GM18868 (cell line): ENCODE measurements at regions not wholly inside any gene's neighbourhood (a gene's known extent, or its start where the extent isn't known, plus 50 kb on each side); places are given as distances from the start of the nearest gene placed in this dataset.
"Not testable (repeated sequence)": the region's sequence is repeated elsewhere in the genome, so short reads cannot be mapped to it uniquely, and the experiment has no call there.

Experiments
- ATAC-seq: cut with Tn5 transposase; IDR thresholded peaks from one replicate; pipeline ENCODE4 v1.9.1; 2021; ENCODE audit warnings: mild to moderate bottlenecking, moderate library complexity; ENCODE audit not compliant: unreplicated experiment

DNA sequence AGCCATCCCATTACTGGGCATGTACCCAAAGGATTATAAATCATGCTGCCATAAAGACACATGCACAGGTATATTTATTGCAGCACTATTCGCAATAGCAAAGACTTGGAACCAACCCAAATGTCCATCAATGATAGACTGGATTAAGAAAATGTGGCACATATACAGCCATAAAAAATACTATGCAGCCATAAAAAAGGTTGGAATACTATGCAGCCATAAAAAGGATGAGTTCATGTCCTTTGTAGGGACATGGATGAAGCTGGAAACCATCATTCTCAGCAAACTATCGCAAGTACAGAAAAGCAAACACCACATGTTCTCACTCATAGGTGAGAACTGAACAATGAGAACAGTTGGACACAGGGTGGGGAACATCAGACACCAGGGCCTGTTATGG lies 151.5 kb downstream of the PLK2 start:
- ATAC-seq: not testable (repeated sequence)

DNA sequence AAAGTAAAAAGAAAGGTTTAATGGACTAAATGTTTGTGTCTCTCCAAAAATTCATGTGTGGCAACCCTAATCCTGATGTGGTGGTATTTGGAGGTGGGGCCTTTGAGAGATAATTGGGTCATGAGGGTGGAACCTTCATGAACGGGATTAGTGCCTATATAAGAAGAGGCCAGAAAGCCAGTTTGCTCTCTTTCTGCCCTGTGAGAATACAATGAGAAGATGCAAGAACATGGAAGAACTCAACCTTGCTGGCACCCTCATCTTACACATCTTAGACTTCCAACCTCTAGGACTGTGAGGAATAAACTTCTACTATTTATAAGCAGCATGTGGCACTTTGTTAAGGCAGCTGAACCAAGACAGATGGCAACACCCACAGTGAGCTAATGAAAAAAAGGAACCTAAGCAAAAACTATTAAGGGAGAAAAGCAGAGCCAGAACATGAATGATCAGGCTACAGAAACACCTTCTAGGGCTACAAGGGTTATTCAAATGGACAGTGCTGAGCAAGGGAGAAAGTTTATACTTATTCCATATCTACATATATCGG lies 159.5 kb downstream of the PLK2 start:
- no peak for ATAC-seq

GRCh38 chr5:58299256-58299655 lies 160.6 kb downstream of the PLK2 start:
- ATAC-seq: no peak

DNA sequence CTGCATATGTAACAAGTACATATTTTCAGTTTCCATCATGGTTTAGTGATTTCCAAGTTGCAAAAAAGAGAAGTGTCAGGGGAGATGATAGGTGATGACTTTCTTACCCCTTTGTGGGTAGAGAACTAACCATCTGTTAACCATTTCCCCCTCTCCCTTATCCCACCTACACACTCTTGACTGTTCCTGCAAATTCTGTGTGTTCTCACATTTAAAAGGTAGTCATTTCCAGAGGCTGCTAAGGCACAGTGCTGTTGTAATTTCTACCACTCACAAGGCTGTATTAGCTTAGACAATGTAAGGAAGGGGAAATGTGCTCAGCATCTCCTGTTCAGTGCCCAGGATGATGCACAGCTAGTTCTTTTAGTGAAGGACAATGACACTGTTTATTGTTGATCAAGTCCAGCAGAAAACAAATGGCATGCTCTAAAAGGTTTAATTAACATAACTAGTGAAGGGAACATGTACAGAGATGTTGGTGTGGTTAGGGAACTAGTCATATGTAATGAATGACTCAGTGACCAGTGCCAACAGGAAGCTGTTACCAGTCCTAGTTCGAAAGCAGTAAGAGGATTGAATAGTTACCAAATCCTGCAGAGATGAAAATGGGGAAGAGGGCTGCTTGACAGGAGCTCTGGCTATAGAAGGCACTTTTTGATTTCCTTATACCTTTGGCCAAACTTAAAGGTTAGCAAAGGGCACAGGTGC lies 165.1 kb downstream of the PLK2 start:
- ATAC-seq: peak; percentile 60

DNA sequence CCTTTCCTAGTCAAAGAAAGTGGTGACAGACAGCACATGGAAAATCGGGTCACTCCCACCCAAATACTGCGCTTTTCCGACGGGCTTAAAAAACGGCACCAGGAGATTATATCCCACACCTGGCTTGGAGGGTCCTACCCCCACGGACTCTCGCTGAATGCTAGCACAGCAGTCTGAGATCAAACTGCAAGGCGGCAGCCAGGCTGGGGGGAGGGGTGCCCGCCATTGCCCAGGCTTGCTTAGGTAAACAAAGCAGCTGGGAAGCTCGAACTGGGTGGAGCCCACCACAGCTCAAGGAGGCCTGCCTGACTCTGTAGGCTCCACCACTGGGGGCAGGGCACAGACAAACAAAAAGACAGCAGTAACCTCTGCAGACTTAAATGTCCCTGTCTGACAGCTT lies 171.6 kb downstream of the PLK2 start:
- ATAC-seq: not testable (repeated sequence)

- no peak for ATAC-seq
These were observed 173.1 kb downstream of the PLK2 start for GRCh38 chr5:58286741-58287140.

GRCh38 chr5:58285900-58286299 lies 174.0 kb downstream of the PLK2 start:
- no peak for ATAC-seq

DNA sequence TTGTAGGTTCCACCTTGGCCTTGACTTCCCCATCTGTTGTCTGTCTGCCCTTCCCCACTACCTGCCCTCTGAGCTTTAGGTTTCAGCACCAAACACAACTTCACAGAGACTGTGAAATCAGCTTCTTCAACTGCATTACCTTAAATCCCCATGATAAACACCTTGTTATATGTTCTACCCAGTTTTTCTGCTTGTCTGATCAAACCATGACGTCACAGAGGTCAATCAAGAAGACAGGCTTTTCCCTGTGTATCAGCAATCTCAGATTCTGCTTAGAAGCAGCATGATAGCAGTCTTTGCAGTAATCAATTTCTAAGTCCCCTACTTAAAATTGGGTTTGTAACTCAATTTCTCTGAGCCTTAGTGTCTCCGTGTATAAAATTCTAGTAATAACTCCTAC lies 175.0 kb downstream of the PLK2 start:
- no peak for ATAC-seq

DNA sequence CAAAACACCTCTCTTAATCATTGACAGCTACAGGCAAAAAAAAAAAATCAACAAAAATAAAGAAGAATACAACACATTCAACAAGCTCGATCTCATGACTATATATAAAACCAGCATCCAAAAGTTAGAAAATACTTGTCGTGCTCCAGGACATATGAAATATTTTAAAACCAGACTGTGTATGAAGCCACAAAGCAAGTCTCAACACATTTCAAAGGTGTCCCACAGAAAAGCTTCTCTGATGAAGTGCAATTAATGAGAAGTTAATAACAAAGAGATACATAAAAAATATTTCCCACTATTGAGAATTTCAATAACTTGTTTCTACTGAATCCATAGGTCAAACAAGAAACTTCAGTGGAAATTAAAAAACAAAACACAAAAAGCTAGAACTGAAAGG lies 178.7 kb downstream of the PLK2 start:
- no peak for ATAC-seq

DNA sequence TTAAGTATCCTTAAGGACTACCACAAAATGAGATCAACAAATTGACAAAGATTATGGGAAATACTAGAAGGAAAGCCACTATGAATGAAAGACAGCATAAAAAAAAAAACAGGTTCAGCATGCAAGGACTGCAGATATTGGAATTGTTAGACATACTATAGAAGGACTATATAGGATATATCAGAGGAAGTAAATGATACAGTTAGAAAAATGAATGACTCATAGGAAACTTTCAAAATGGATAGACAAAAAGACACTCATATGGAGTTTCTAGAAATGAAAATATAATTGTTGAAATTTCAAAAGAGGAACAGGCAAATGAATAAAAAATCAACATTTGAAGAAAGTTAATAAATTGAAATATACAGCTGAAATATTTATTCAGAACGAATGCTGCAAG lies 180.6 kb downstream of the PLK2 start:
- no peak for ATAC-seq

DNA sequence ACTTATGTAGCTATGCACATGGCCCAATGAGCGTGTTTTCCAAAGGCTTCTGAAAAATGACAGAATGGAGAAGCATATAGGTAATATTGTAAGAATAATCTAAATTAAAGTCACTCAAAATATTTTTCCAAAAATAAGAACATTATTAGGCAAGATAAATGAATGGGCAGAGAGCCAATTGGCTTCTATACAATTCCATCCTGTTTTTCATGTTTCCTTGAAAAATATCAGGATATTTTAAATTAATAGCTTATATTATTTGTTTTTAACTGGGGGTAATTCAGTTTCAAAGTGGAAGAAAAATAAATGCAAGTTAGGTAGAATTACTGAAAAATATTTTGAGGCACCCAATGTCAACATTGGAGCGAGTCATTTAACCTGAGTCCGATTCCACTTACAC lies 183.5 kb downstream of the PLK2 start:
- ATAC-seq: no peak

- no peak for ATAC-seq
These were observed 184.4 kb downstream of the PLK2 start for GRCh38 chr5:58275516-58275915.

GRCh38 chr5:58274191-58274590 lies 185.7 kb downstream of the PLK2 start:
- no peak for ATAC-seq

GRCh38 chr5:58273711-58274110 lies 186.2 kb downstream of the PLK2 start:
- no peak for ATAC-seq

GRCh38 chr5:58268268-58268667 lies 191.6 kb downstream of the PLK2 start:
- ATAC-seq: no peak

DNA sequence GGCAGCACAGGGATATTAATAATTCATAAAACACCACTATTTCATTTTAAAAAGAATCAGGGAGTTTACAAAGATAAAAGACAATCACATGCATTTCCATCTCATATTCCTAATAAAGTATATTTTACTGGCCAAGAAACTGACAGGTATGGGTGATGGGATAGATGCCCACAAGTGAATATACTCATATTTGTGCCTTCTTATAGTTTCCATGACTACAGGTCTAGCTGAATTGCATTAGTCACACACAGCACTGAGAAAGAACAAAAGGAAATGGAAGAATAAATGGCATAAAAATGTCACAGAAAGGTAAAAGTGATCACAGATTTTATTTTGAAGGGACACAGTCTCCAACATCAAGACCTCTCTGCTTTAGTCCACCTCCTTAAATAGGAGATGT lies 193.5 kb downstream of the PLK2 start:
- no peak for ATAC-seq

DNA sequence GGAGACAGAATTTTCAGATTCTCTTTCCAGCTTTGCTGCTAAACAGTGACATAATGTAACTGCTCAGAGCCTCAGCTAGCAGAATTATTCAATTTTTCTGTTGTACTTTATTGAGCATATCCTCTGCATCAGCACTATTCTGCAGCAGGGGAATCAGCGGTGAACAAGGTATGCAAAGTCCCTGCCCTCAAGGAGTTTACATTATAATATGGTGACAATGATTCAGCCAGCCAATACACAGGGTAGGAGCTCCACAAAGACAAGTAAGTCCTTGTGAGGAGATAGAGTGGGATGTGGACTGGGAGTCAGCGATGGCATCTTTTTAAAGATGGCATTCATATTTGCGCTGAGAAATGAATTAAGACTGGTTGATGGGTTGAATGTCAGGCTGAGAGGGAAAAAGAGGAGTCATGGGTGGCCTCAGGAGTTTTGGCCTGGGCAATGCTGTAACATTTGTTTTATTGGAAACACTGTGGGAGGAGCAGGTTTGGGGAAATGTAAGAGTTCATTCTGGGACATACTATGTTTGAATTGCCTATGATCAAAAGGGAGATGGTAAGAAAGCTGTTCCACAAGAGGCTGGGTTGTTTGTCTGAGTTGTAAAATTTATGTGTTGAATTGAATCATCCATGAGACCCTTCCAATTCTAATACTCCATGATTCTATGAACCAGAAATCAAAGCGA lies 194.5 kb downstream of the PLK2 start:
- no peak for ATAC-seq

GRCh38 chr5:58264276-58264675 lies 195.6 kb downstream of the PLK2 start:
- no peak for ATAC-seq

- ATAC-seq: no peak
These were observed 196.6 kb downstream of the PLK2 start for GRCh38 chr5:58263296-58263695.

GRCh38 chr5:58262226-58262625 lies 197.7 kb downstream of the PLK2 start:
- ATAC-seq: no peak

DNA sequence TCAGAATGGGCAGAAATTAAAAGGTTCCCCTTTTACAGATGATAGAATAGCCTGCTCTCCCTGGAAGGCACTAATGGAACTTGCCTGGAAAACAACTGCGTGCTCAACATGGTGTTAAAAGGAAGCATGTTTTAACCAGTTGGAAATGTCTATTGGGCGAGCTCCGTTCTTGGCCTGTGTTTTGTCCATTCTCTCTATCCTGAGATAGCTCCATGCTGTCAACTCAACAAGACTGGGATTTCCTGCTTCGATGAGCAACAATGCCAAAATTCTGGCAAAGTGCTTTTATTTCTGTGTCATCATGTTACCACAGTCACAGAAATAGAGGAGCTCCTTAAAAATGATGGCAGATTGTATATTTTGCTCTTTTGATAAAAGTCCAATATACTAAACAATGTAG lies 198.3 kb downstream of the PLK2 start:
- no peak for ATAC-seq

DNA sequence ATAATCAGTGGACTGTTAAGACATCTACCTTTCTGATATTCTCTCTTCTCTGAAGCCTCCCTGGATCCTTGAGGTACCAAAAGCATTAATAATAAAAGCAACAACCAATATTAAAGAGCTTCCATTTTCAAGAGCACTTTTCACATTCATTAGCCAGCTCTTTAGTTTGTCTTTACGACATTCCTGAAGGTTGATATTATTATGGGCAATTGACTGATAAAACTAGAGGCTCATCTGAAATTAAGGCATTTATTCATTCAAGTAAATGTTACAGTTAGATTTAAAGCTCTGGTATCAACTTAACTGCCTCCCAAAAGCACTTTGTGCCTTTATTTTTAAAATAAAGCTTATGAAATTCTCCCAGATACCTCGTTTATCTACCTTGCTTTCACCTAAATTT lies 199.6 kb downstream of the PLK2 start:
- no peak for ATAC-seq
